ENCODE measurements at regions not wholly inside any gene's neighbourhood (a gene's known extent, or its start where the extent isn't known, plus 50 kb on each side); places are given as distances from the start of the nearest gene placed in this dataset.

DNA sequence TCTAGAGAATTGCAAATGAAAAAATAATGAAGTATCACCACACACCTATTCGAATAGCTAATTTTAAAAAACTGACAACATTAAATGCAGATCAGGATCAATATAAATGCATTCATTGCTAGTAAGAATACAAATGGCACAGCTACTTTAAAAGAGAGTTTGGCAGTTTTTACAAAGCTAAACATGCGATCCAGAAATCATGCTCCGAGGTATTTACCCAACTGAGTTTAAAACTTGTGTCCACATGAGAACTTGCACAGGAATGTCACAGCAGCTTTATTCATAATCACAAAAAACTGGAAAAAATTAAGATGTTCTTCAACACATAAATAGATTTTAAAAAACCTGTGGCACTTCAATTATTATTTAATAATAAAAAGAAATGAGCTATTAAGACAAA, 345.5 kb upstream of the TRPC7 start:
- TF ChIP-seq, protein P1, sequence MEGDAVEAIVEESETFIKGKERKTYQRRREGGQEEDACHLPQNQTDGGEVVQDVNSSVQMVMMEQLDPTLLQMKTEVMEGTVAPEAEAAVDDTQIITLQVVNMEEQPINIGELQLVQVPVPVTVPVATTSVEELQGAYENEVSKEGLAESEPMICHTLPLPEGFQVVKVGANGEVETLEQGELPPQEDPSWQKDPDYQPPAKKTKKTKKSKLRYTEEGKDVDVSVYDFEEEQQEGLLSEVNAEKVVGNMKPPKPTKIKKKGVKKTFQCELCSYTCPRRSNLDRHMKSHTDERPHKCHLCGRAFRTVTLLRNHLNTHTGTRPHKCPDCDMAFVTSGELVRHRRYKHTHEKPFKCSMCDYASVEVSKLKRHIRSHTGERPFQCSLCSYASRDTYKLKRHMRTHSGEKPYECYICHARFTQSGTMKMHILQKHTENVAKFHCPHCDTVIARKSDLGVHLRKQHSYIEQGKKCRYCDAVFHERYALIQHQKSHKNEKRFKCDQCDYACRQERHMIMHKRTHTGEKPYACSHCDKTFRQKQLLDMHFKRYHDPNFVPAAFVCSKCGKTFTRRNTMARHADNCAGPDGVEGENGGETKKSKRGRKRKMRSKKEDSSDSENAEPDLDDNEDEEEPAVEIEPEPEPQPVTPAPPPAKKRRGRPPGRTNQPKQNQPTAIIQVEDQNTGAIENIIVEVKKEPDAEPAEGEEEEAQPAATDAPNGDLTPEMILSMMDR (conservative IDR thresholded peaks at IDR 0.05; ENCODE audit: low read depth in 2 of 2), result no peak
- TF ChIP-seq EZH2 (IDR thresholded peaks at IDR 0.05; ENCODE audit: low read depth, unreplicated experiment), result no peak

Measured in GM23338 (cell line).